ENCODE measurements at regions not wholly inside any gene's neighbourhood (a gene's known extent, or its start where the extent isn't known, plus 50 kb on each side); places are given as distances from the start of the nearest gene placed in this dataset.

DNA sequence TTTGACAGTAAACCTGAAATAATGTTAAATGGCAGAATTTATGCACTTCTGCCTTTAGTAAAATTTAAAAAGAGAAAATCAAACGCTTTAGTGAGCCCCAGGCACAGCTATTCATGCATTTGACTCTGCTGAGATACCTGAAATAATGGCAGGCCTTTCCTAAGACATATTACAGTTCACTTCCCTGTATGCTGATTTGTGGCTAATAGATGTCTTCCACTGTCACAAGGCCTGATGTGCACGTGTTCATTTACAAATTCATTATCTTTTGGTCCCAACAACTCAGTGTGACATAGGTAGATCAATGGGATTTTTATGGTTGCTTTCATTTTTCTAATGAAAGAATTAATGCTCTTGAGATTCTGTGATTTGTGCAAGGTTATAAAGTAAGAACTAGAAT is 449.7 kb upstream of the RGS17 start:
- TF ChIP-seq, protein P1, sequence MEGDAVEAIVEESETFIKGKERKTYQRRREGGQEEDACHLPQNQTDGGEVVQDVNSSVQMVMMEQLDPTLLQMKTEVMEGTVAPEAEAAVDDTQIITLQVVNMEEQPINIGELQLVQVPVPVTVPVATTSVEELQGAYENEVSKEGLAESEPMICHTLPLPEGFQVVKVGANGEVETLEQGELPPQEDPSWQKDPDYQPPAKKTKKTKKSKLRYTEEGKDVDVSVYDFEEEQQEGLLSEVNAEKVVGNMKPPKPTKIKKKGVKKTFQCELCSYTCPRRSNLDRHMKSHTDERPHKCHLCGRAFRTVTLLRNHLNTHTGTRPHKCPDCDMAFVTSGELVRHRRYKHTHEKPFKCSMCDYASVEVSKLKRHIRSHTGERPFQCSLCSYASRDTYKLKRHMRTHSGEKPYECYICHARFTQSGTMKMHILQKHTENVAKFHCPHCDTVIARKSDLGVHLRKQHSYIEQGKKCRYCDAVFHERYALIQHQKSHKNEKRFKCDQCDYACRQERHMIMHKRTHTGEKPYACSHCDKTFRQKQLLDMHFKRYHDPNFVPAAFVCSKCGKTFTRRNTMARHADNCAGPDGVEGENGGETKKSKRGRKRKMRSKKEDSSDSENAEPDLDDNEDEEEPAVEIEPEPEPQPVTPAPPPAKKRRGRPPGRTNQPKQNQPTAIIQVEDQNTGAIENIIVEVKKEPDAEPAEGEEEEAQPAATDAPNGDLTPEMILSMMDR (IDR thresholded peaks at IDR 0.05), result no peak
- no peak for TF ChIP-seq ZFX (IDR thresholded peaks at IDR 0.05; ENCODE audit: borderline replicate concordance)
